Neutrophil (primary cell): ENCODE measurements at regions not wholly inside any gene's neighbourhood (a gene's known extent, or its start where the extent isn't known, plus 50 kb on each side); places are given as distances from the start of the nearest gene placed in this dataset.
"Not testable (repeated sequence)": the region's sequence is repeated elsewhere in the genome, so short reads cannot be mapped to it uniquely, and the experiment has no call there.

Experiments
- H3K27ac ChIP-seq: fragments of 200-600 bp; sonication (generic); 2 replicates; pipeline ENCODE4 v1.5.1; 2016; ENCODE audit warnings: mild to moderate bottlenecking, moderate library complexity
- H3K27me3 ChIP-seq: fragments of 200-600 bp; sonication (generic); 2 replicates; pipeline ENCODE4 v1.6.0; 2016; ENCODE audit warnings: mild to moderate bottlenecking
- H3K36me3 ChIP-seq: fragments of 200-600 bp; sonication (generic); 2 replicates; pipeline ENCODE4 v1.5.1; 2017
- H3K4me1 ChIP-seq, 2 experiments: fragments of 200-600 bp in 1 of 2; sonication (generic) in 1 of 2; 1 replicate in 1 of 2; 2 replicates in 1 of 2; pipeline versions ENCODE4 v1.5.1 to v1.6.1; 2013 to 2016; ENCODE audit warnings: low read depth in 1 of 2, low read length in 1 of 2, mild to moderate bottlenecking in 1 of 2, moderate library complexity in 1 of 2; ENCODE audit not compliant: control insufficient read depth in 1 of 2, insufficient read depth in 1 of 2
- H3K4me3 ChIP-seq, 2 experiments: fragments of 200-600 bp in 1 of 2; sonication (generic) in 1 of 2; 1 replicate in 1 of 2; 2 replicates in 1 of 2; pipeline ENCODE4 v1.5.1; 2013 to 2016; ENCODE audit warnings: low read depth in 1 of 2, low read length in 1 of 2, mild to moderate bottlenecking in 1 of 2, moderate library complexity in 1 of 2
- H3K9me3 ChIP-seq: fragments of 200-600 bp; sonication (generic); 2 replicates; pipeline ENCODE4 v1.5.1; 2016
- TF ChIP-seq, protein P1 (sequence below): fragments of 200-600 bp; sonication (generic); IDR thresholded peaks from 2 replicates; pipeline ENCODE4 v1.5.1; 2016; ENCODE audit warnings: antibody characterized with exemption

DNA sequence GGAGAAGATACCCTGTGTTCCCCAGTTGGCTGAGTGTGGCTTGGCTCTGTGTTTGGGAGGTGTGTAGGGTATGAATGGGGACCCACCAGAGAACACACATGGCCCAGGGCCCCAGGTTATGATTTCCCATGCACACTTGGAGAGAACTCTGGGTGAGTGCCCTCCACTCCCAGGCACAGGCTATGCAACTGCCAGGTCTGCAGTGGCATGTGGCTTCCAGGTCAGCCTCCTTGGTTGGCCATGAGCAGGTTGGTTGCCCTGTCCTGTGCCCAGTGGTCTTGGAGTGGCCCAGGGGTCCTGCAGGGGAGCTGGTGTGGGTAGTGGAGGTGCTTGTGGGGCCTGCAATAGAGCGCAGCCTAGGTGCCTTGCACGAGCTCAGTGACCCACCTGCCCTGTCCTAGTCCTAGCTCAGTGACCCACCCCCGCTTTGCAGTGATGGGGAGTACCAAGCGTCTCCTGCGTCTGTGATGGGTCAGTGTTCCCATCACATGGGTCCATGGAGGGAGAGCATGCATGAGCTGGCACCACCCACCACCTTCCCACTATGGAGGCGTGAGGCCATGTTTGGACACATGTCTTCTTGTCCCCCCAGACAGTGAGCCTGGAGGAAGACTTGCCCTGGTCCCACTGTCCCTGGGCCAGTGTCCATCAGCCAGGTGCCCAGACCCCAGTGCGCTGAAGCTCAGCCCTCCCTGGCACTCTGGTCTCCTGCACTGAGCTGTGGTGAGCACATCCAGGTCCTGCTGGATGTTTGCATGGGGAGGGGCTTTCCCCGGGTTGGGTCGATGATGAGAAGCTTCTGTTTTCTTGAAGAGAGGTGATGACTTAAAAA, 217.3 kb downstream of the SNRPN start:
- H3K36me3 ChIP-seq = no peaks in the 10 kb centered on the region
- no peaks in the 10 kb centered on the region for H3K27me3 ChIP-seq
- H3K9me3 ChIP-seq = peaks cover 18% of the 10 kb centered on the region
- no peak overlapping the region for H3K4me3 ChIP-seq
- H3K27ac ChIP-seq = no peak overlapping the region
- TF ChIP-seq, protein P1, sequence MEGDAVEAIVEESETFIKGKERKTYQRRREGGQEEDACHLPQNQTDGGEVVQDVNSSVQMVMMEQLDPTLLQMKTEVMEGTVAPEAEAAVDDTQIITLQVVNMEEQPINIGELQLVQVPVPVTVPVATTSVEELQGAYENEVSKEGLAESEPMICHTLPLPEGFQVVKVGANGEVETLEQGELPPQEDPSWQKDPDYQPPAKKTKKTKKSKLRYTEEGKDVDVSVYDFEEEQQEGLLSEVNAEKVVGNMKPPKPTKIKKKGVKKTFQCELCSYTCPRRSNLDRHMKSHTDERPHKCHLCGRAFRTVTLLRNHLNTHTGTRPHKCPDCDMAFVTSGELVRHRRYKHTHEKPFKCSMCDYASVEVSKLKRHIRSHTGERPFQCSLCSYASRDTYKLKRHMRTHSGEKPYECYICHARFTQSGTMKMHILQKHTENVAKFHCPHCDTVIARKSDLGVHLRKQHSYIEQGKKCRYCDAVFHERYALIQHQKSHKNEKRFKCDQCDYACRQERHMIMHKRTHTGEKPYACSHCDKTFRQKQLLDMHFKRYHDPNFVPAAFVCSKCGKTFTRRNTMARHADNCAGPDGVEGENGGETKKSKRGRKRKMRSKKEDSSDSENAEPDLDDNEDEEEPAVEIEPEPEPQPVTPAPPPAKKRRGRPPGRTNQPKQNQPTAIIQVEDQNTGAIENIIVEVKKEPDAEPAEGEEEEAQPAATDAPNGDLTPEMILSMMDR = no peak
- no peaks in the 10 kb centered on the region for H3K4me1 ChIP-seq

DNA sequence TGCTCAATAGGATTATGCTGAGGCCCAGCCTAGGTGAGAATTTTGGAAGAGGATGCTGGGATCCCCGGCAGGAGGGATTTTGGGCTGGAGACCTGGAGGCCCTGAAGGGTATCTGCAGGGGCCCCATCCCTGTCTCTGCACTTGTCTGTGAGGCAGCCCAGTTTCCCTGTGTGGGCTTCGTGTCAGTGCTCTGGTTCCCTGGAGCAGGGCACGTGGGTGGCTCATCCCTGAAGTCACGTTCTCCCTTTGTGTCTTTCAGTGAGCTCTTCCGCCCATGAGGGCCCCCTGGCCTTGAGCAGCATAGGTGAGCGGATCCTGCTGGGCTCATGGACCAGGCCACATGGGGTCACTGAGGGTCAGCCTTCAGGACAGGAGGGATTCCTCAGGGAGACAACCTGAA, 217.9 kb downstream of the SNRPN start:
- no peak overlapping the region for H3K27ac ChIP-seq
- TF ChIP-seq, protein P1 = no peak

DNA sequence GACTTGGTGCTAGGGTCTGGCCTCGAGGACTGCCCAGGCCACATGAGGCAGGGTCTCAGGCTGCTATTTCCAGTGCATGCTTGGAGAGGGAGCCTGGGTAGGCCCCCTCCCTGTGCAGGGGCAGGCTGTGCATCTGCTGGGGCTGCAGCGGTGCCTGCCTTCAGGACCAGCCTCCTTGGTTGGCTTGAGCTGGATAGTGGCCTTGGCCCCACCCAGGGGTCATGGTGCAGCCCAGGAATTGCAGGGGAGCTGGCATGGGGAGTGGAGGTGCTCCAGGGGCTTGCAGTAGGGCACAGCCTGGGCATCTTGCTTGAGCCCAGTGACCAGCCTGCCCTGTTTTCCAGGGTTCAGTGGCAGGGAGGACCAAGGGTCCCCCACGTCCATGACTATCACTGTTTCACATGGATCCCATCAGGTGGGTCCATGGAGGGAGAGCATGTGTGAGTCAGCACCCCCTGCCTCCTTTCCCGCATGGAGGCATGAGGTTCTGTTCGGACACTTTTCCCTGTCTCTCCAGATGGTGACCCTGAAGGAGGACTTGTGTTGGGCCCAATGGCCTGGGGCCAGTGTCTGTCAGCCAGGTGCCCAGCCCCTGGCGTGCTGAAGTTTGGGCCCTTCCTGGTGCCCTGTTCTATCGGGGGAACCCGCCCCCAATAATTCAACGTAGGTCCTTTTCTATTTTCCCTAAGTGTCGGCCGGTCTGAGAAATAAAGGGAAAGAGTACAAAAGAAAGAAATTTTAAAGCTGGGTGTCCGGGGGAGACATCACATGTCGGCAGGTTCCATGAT, 218.6 kb downstream of the SNRPN start:
- Histone ChIP-seq H3K4me3 (no peak overlapping the region), H3K27me3 (no peaks in the 10 kb centered on the region), H3K36me3 (no peaks in the 10 kb centered on the region), H3K27ac (no peak overlapping the region), H3K4me1 (no peaks in the 10 kb centered on the region), H3K9me3 (peaks cover 18% of the 10 kb centered on the region)
- TF ChIP-seq, protein P1 = no peak

More for the DNA sequence above, 217.9 kb downstream of the SNRPN start:
- H3K4me1 ChIP-seq = no peaks in the 10 kb centered on the region
- H3K4me3 ChIP-seq = no peak overlapping the region
- H3K27me3 ChIP-seq = no peaks in the 10 kb centered on the region
- peaks cover 18% of the 10 kb centered on the region for H3K9me3 ChIP-seq
- no peaks in the 10 kb centered on the region for H3K36me3 ChIP-seq

- H3K4me3 ChIP-seq, H3K27ac ChIP-seq, H3K27me3 ChIP-seq, H3K4me1 ChIP-seq, H3K36me3 ChIP-seq: not testable (repeated sequence)
- H3K9me3 ChIP-seq = peaks cover 18% of the 10 kb centered on the region
These were observed 219.4 kb downstream of the SNRPN start for GRCh38 chr15:25174149-25174548.

GRCh38 chr15:25175033-25175788, 220.4 kb downstream of the SNRPN start:
- Histone ChIP-seq H3K4me3 (no peak overlapping the region), H3K36me3 (no peaks in the 10 kb centered on the region), H3K4me1 (no peaks in the 10 kb centered on the region), H3K9me3 (peaks cover 15% of the 10 kb centered on the region), H3K27me3 (no peaks in the 10 kb centered on the region), H3K27ac (no peak overlapping the region)
- TF ChIP-seq, protein P1 = no peak
